ENCODE measurements at regions not wholly inside any gene's neighbourhood (a gene's known extent, or its start where the extent isn't known, plus 50 kb on each side); places are given as distances from the start of the nearest gene placed in this dataset.

DNA sequence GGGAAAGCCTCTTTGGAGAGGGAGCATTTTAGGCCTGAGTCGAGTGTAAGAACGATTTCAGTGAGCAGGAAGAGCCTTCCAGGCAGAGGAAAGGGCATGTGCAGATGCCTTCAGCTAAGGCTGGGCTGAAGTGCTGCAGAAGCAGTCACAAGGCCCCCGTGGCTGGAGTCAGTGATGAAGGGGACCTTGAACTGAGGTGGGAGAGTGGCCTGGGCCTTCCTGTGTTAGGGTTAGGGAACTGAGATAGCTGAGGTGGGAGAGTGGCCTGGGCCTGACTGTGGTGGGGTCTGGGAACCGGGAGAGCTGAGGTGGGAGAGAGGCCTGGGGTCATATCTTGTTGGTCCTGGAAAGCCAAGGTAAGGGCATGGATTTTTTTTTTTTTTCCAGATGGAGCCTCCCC lies 50.9 kb upstream of the ETV3 start:
- DNase-seq (ENCODE audit: low read depth in 2 of 2): no peak
